ENCODE measurements at regions not wholly inside any gene's neighbourhood (a gene's known extent, or its start where the extent isn't known, plus 50 kb on each side); places are given as distances from the start of the nearest gene placed in this dataset.

DNA sequence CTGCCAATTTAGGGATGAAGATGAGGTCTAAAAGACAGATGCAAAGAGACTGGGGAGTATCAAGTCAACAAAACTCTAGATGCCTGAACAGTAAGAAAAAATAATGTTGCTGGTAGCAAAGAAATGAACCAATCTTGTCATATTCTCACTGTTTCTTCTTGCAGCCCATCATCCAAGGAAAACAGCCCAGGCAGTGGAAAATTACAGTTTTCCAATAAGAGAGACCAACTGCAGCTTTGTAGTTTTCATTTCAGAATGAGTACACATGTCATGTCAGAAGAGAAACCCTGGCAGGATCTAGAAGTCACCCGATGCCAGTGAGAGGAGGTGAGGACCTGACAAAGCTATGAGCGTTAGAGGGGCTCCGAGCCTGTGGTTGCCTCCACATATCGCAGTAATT, 500.4 kb upstream of the PSMD7 start:
- TF ChIP-seq TARDBP (IDR thresholded peaks at IDR 0.05): no peak
- TF ChIP-seq FOXM1 (IDR thresholded peaks at IDR 0.05; ENCODE audit: borderline replicate concordance): no peak
- TF ChIP-seq CTBP1 (IDR thresholded peaks at IDR 0.05; ENCODE audit: borderline replicate concordance): no peak
- TF ChIP-seq FOXK2 (IDR thresholded peaks at IDR 0.05): no peak

Measured in HEK293T (cell line).